Testis (tissue), 2 donors: ENCODE measurements at regions not wholly inside any gene's neighbourhood (a gene's known extent, or its start where the extent isn't known, plus 50 kb on each side); places are given as distances from the start of the nearest gene placed in this dataset.

ENCODE experiments used
- POLR2A ChIP-seq: fragments of 450-650 bp; IDR thresholded peaks from one replicate; pipeline ENCODE4 v1.6.1; 2017; ENCODE audit warnings: antibody characterized with exemption, mild to moderate bottlenecking, moderate library complexity
- TF ChIP-seq, protein P1 (sequence below), 3 experiments: fragments of 450-650 bp in 2 of 3; fragments of 200-600 bp in 1 of 3; sonication (generic) in 1 of 3; IDR thresholded peaks; one replicate each; pipeline ENCODE4 v1.5.1; 2016 to 2019; ENCODE audit warnings: antibody characterized with exemption in 3 of 3, mild to moderate bottlenecking in 2 of 3, moderate library complexity in 1 of 3

DNA sequence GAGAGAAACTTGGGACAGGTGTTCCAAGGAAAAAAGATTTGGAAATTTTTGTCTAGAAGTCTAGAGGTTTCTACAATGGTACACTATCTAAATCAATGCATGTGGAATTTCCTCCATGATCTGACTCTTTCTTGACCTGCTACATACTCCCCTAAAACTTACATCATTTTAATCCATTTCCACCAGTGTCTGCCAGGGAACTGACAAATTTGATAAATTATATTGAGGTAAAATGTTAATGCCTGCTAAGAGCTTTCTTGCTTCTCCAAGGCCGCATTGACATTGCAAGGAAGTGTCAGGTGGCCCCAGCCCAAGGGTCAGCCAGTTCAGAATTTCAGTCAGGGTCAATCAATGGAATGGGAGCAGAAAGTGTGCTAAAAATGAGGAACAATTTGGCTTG lies 163.4 kb upstream of the FBXL17 start:
- TF ChIP-seq, protein P1, sequence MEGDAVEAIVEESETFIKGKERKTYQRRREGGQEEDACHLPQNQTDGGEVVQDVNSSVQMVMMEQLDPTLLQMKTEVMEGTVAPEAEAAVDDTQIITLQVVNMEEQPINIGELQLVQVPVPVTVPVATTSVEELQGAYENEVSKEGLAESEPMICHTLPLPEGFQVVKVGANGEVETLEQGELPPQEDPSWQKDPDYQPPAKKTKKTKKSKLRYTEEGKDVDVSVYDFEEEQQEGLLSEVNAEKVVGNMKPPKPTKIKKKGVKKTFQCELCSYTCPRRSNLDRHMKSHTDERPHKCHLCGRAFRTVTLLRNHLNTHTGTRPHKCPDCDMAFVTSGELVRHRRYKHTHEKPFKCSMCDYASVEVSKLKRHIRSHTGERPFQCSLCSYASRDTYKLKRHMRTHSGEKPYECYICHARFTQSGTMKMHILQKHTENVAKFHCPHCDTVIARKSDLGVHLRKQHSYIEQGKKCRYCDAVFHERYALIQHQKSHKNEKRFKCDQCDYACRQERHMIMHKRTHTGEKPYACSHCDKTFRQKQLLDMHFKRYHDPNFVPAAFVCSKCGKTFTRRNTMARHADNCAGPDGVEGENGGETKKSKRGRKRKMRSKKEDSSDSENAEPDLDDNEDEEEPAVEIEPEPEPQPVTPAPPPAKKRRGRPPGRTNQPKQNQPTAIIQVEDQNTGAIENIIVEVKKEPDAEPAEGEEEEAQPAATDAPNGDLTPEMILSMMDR (IDR thresholded peaks at IDR 0.05), result no peak
- TF ChIP-seq POLR2A, result no peak
